DMS53 (cell line): ENCODE measurements at regions not wholly inside any gene's neighbourhood (a gene's known extent, or its start where the extent isn't known, plus 50 kb on each side); places are given as distances from the start of the nearest gene placed in this dataset.
A peak's percentile ranks its signal among the peaks of the same experiment; 100 is the strongest.

Source experiments
- DNase-seq: peaks from one replicate; lab custom pipeline; 2025; lab: John Stamatoyannopoulos, UW

- no peak for DNase-seq
Observed at GRCh38 chr15:97703400-97703799, 257.1 kb upstream of the ARRDC4 start.

GRCh38 chr15:97706059-97706458 is 254.4 kb upstream of the ARRDC4 start:
- DNase-seq = no peak

GRCh38 chr15:97708252-97708651 is 252.3 kb upstream of the ARRDC4 start:
- no peak for DNase-seq

DNA sequence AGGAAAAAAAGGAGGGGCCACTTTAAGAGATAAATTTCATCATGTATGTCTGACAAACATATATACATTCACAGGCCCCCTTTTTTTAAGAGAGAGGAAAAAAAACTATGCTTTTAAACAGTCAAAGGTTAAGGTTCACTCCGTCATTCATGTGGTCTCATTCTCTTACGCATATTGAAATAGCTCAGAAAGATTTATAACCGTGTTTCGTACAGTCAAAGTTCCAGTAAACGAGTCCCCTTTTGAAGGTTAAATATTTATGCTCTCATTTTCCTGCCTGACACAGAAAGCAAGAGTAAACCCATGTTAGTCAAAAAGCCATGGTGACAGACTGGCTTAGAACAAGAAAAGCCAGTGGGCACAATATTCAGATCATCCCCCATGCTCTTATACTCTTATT is 248.0 kb upstream of the ARRDC4 start:
- DNase-seq = no peak

DNA sequence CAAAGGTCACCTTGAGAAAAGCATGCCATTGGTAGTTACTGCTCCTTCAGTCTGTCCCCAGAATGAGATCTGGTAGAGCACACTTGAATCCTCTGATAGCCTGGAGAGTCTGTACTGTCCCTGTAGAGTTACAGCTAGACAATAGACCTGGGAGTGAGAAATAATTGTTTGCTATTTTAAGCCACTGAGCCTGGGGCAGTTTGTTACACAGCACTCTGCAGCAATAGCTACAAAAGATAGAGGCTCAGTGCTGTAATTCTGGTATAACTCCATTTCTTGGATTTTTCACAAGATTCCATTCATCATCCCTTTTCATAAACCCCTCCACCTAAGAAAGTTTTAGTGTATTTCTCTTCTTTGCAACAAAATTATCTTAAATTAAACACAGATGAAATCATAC is 242.7 kb upstream of the ARRDC4 start:
- DNase-seq = no peak

GRCh38 chr15:97718509-97718908 is 242.0 kb upstream of the ARRDC4 start:
- DNase-seq = no peak

GRCh38 chr15:97728791-97729190 is 231.7 kb upstream of the ARRDC4 start:
- no peak for DNase-seq

- DNase-seq = no peak
Observed at GRCh38 chr15:97729270-97729669, 231.2 kb upstream of the ARRDC4 start.

GRCh38 chr15:97730315-97730714 is 230.2 kb upstream of the ARRDC4 start:
- DNase-seq = no peak

DNA sequence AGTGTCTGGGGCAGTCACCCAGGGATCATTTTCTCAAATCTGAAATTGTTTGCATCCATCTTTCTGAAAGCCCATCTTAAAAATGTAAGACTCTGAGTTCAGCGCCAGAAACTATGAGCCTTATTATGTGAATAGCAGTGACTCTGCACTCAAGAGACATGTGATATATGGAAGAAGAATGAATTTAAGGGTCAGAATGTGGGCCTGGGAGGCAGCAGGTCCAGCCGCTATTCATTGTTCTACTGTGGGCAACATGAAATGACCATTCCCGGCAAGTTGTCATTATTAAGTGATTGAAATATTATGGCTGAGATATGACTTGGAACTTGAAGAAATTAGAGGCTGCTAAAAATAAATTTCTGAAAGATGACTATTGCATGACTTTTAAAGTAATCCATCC is 228.6 kb upstream of the ARRDC4 start:
- no peak for DNase-seq

- no peak for DNase-seq
Observed at GRCh38 chr15:97733373-97733772, 227.1 kb upstream of the ARRDC4 start.

- no peak for DNase-seq
Observed at GRCh38 chr15:97736748-97737147, 223.8 kb upstream of the ARRDC4 start.

GRCh38 chr15:97745481-97746071 is 214.9 kb upstream of the ARRDC4 start:
- peak; percentile 65 for DNase-seq

GRCh38 chr15:97747342-97747741 is 213.2 kb upstream of the ARRDC4 start:
- DNase-seq = no peak

- DNase-seq = no peak
Observed at GRCh38 chr15:97748576-97748975, 211.9 kb upstream of the ARRDC4 start.

DNA sequence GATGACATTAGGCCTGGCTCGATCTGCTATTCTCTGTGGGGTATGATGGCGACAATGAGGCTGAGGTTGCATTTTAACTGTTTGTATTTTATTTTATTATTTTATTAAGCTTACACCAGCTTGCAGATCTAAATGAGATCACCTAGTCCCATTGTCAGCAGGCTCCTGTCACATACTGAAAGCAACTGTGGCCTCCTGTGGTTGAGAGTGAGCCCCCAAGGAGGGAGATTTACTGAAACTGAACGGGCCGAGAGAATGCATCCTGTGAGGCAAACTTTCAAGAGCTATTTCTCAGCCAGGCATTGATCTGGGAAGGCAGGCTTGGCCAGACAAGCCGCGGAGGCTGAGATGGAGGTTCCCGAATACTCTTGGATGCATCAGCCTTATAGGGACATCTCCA is 210.4 kb upstream of the ARRDC4 start:
- DNase-seq = no peak

GRCh38 chr15:97755726-97756125 is 204.8 kb upstream of the ARRDC4 start:
- no peak for DNase-seq

GRCh38 chr15:97759363-97759762 is 201.1 kb upstream of the ARRDC4 start:
- DNase-seq = peak; percentile 3

- no peak for DNase-seq
Observed at GRCh38 chr15:97761110-97761509, 199.4 kb upstream of the ARRDC4 start.

DNA sequence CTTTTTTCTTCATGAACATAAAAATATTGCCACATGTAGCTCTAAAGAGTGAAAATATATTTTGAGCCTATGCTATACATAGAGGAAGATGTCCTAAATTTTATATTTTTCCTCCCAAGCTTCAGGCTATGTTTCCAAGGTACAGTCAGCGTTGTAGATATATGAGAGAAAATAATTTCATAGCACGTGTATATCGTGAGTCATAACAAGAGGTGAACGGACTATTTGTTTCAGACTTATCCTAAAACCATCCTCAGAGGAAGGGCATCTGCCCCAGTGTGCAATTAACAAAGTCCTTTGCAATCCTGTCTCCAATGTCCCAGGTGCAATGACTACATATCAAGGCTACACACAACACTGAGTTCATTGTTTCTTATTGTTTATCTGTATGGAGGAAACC is 177.3 kb upstream of the ARRDC4 start:
- DNase-seq = no peak

DNA sequence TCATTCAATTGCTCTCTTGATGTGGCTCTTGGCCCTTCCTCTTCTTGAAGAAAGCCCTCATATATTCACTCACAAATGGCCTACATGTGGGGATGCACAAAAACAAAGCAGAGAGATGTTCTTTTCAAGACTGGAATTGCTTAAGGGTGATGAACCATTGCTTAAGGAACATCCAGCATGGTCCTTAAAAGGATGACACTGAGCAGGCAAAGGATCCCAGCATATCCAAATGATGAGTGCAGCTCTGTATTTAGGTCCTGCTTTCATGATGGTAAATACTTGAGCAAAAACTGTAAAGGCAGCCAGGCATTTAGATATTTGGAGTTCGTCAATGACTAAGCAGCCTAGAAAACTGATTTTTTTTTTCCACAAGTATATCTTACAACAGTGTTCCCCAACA is 173.8 kb upstream of the ARRDC4 start:
- DNase-seq = no peak

GRCh38 chr15:97790180-97790579 is 170.3 kb upstream of the ARRDC4 start:
- no peak for DNase-seq

DNA sequence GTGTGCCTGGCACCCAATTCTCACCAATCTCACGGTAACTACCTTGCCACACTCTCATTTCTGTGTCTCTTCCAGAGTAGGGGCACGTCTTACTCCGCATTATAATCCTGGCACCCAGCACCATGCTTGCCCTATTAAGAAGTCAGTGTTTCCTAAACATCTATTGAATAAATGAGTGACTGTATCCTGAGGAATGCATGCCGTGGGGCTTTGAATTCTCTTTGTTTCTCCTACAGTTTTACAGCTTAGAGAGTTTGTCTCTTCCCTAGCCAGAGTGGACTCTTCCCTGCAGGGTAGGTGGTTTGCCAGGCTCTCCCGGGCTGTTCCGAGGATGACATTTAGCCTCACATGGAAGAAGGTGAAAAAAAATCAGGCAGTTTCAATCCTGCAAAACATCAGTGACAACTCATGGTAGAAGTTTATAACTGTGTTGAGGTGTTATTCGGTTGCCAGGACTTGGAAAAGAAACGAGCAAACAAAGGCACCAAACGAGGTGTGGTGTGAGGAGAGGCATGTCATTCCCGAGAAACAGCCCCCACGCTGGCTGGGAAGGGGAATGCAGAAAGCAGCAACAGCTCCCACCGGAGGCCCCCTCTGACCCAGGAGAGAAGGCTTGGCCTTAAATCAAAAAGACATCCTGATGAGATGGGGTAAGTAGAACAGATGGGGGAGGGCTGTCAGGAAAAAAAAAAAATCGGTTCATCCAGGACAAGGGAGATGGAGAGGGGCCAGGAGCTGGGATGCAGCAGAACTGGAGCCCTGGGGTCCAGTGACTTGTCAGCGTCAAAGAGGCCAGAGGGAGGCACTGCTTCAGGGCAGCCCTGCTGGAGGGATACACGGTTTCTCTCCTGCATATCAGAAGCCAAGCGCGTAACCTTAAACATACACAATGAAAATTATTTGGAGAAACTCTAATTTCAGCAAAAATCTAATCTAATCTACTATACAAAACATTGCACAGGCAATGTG is 168.4 kb upstream of the ARRDC4 start:
- no peak for DNase-seq

GRCh38 chr15:97804950-97805349 is 155.6 kb upstream of the ARRDC4 start:
- no peak for DNase-seq
